PC-9 (cell line): ENCODE measurements at regions not wholly inside any gene's neighbourhood (a gene's known extent, or its start where the extent isn't known, plus 50 kb on each side); places are given as distances from the start of the nearest gene placed in this dataset.

Experiments
- CTCF ChIP-seq: fragments of 200-600 bp; sonication (generic); conservative IDR thresholded peaks from 2 replicates; pipeline ENCODE4 v1.6.1; 2017; ENCODE audit warnings: mixed run types, antibody characterized with exemption, mild to moderate bottlenecking, moderate library complexity
- EZH2 ChIP-seq: fragments of 200-600 bp; sonication (generic); IDR thresholded peaks from 2 replicates; pipeline ENCODE4 v1.8.0; 2017; ENCODE audit warnings: antibody characterized with exemption, low read depth

- TF ChIP-seq CTCF = no peak
- no peak for TF ChIP-seq EZH2
Measured at GRCh38 chr10:28926932-28927331, 249.6 kb downstream of the BAMBI start.
